ENCODE measurements at regions not wholly inside any gene's neighbourhood (a gene's known extent, or its start where the extent isn't known, plus 50 kb on each side); places are given as distances from the start of the nearest gene placed in this dataset.

- CTCF ChIA-PET = no interaction called here
- DNase-seq (ENCODE audit: low read depth) = no peak
- Histone ChIP-seq H3K4me3 (ENCODE audit: low read depth, low read length) (no peak overlapping the region), H3K36me3 (ENCODE audit: control insufficient read depth, insufficient read depth, low read length) (no peaks in the 10 kb centered on the region), H3K27me3 (ENCODE audit: control insufficient read depth, insufficient read depth, low read length) (no peaks in the 10 kb centered on the region)
- POLR2A ChIA-PET = no interaction called here
- TF ChIP-seq CTCF (IDR thresholded peaks at IDR 0.05; ENCODE audit: insufficient read depth, low read depth, low read length) = no peak
These were observed 125.3 kb downstream of the SLC4A3 start for GRCh38 chr2:219752726-219753125.

- Histone ChIP-seq H3K27me3 (ENCODE audit: control insufficient read depth, insufficient read depth, low read length) (0 out of 2 replicates have a peak, but pooled peaks cover 2% of the 10 kb centered on the region), H3K36me3 (ENCODE audit: control insufficient read depth, insufficient read depth, low read length) (no peaks in the 10 kb centered on the region), H3K4me3 (ENCODE audit: low read depth, low read length) (no peak overlapping the region)
- TF ChIP-seq CTCF (IDR thresholded peaks at IDR 0.05; ENCODE audit: insufficient read depth, low read depth, low read length) = no peak
- DNase-seq (ENCODE audit: low read depth) = no peak
- ChIA-PET POLR2A (no interaction called here), CTCF (no interaction called here)
These were observed 131.7 kb downstream of the SLC4A3 start for GRCh38 chr2:219758907-219759680.

- ChIA-PET CTCF (no interaction called here), POLR2A (no interaction called here)
- no peak for DNase-seq (ENCODE audit: low read depth)
- Histone ChIP-seq H3K27me3 (ENCODE audit: control insufficient read depth, insufficient read depth, low read length) (peaks cover 2% of the 10 kb centered on the region; the same call in 1 of the 2 replicates), H3K4me3 (ENCODE audit: low read depth, low read length) (no peak overlapping the region), H3K36me3 (ENCODE audit: control insufficient read depth, insufficient read depth, low read length) (no peaks in the 10 kb centered on the region)
- TF ChIP-seq CTCF (IDR thresholded peaks at IDR 0.05; ENCODE audit: insufficient read depth, low read depth, low read length) = no peak
These were observed 132.4 kb downstream of the SLC4A3 start for GRCh38 chr2:219759801-219760200.

- no peak overlapping the region for H3K4me3 ChIP-seq (ENCODE audit: low read depth, low read length)
- no peak for DNase-seq (ENCODE audit: low read depth)
- peaks cover 2% of the 10 kb centered on the region; the same call in 1 of the 2 replicates for H3K27me3 ChIP-seq (ENCODE audit: control insufficient read depth, insufficient read depth, low read length)
- ChIA-PET CTCF (no interaction called here), POLR2A (no interaction called here)
- no peak for TF ChIP-seq CTCF (IDR thresholded peaks at IDR 0.05; ENCODE audit: insufficient read depth, low read depth, low read length)
- H3K36me3 ChIP-seq (ENCODE audit: control insufficient read depth, insufficient read depth, low read length) = no peaks in the 10 kb centered on the region
These were observed 137.9 kb downstream of the SLC4A3 start for GRCh38 chr2:219765231-219765911.

GRCh38 chr2:219766658-219767057, 139.2 kb downstream of the SLC4A3 start:
- no peak overlapping the region for H3K4me3 ChIP-seq (ENCODE audit: low read depth, low read length)
- no peaks in the 10 kb centered on the region for H3K36me3 ChIP-seq (ENCODE audit: control insufficient read depth, insufficient read depth, low read length)
- no peaks in the 10 kb centered on the region; the same call in 1 of the 2 replicates for H3K27me3 ChIP-seq (ENCODE audit: control insufficient read depth, insufficient read depth, low read length)
- CTCF ChIA-PET = no interaction called here
- TF ChIP-seq CTCF (IDR thresholded peaks at IDR 0.05; ENCODE audit: insufficient read depth, low read depth, low read length) = no peak
- DNase-seq (ENCODE audit: low read depth) = no peak
- POLR2A ChIA-PET = no interaction called here
